ENCODE measurements at regions not wholly inside any gene's neighbourhood (a gene's known extent, or its start where the extent isn't known, plus 50 kb on each side); places are given as distances from the start of the nearest gene placed in this dataset.
A peak's percentile ranks its signal among the peaks of the same experiment; 100 is the strongest.

- WGBS, 4 donors, result 44 to 67% (median 57%) methylated on average over 1 of the region's 1 CpG
- ATAC-seq, result no peak
- H3K27ac ChIP-seq, result no peak overlapping the region
Measured at GRCh38 chrX:140447150-140447549, 57.7 kb downstream of the SOX3 start.

GRCh38 chrX:140440876-140441275 is 64.0 kb downstream of the SOX3 start:
- 41 to 53% (median 46%) methylated on average over 8 of the region's 8 CpGs for WGBS, 4 donors
- Histone ChIP-seq H3K36me3 (no peaks in the 10 kb centered on the region), H3K4me1 (no peaks in the 10 kb centered on the region), H3K27me3 (peaks cover 0 to 26% (median 0%) of the 10 kb centered on the region in 9 donors), H3K4me3 (no peak overlapping the region), H3K9me3 (no peaks in the 10 kb centered on the region), H3K27ac (no peak overlapping the region)
- ATAC-seq (no peak), DNase-seq (no peak)
- intact Hi-C loops (cut with DNase I), result no loop called here
- TF ChIP-seq CTCF (IDR thresholded peaks at IDR 0.05), result no peak
- TF ChIP-seq POLR2A (IDR thresholded peaks at IDR 0.05), result no peak

More at GRCh38 chrX:140447150-140447549, 57.7 kb downstream of the SOX3 start:
- intact Hi-C loops (cut with DNase I), result no loop called here
- H3K36me3 ChIP-seq, result no peaks in the 10 kb centered on the region
- H3K4me1 ChIP-seq, result no peaks in the 10 kb centered on the region
- TF ChIP-seq POLR2A (IDR thresholded peaks at IDR 0.05) (no peak), CTCF (IDR thresholded peaks at IDR 0.05) (no peak)
- no peak overlapping the region for H3K4me3 ChIP-seq
- no peaks in the 10 kb centered on the region for H3K9me3 ChIP-seq
- H3K27me3 ChIP-seq, result peaks cover 0 to 4% (median 0%) of the 10 kb centered on the region in 9 donors
- DNase-seq, result no peak

- H3K36me3 ChIP-seq, result no peaks in the 10 kb centered on the region
- intact Hi-C loops (cut with DNase I), result no loop called here
- no peaks in the 10 kb centered on the region for H3K9me3 ChIP-seq
- H3K27ac ChIP-seq, result no peak overlapping the region
- H3K4me1 ChIP-seq, result no peaks in the 10 kb centered on the region
- peaks cover 0 to 26% (median 0%) of the 10 kb centered on the region in 9 donors for H3K27me3 ChIP-seq
- DNase-seq, result peak in 1 of 5 donors; percentile 34
- 4 to 29% (median 11%) methylated on average over 22 to 35 of the region's 35 CpGs for WGBS, 4 donors
- peak overlapping the region in 4 of 12 donors; percentile 1 to 16 (median 9) for H3K4me3 ChIP-seq
- ATAC-seq, result no peak
- TF ChIP-seq CTCF (IDR thresholded peaks at IDR 0.05) (no peak), POLR2A (IDR thresholded peaks at IDR 0.05) (no peak)
Measured at GRCh38 chrX:140439476-140439875, 65.4 kb downstream of the SOX3 start.

- Histone ChIP-seq H3K36me3 (no peaks in the 10 kb centered on the region), H3K4me1 (peaks cover 0 to 5% (median 0%) of the 10 kb centered on the region in 12 donors), H3K27me3 (peaks cover 0 to 20% (median 0%) of the 10 kb centered on the region in 9 donors), H3K9me3 (no peaks in the 10 kb centered on the region), H3K4me3 (no peak overlapping the region), H3K27ac (no peak overlapping the region)
- WGBS, 4 donors, result 37 to 56% (median 42%) methylated on average over 2 of the region's 2 CpGs
- TF ChIP-seq POLR2A (IDR thresholded peaks at IDR 0.05) (no peak), CTCF (IDR thresholded peaks at IDR 0.05) (no peak)
- DNase-seq (no peak), ATAC-seq (no peak)
- intact Hi-C loops (cut with DNase I), result no loop called here
Measured at GRCh38 chrX:140434347-140434746, 70.5 kb downstream of the SOX3 start.
